ENCODE measurements at regions not wholly inside any gene's neighbourhood (a gene's known extent, or its start where the extent isn't known, plus 50 kb on each side); places are given as distances from the start of the nearest gene placed in this dataset.
"Not testable (repeated sequence)": the region's sequence is repeated elsewhere in the genome, so short reads cannot be mapped to it uniquely, and the experiment has no call there.

GRCh38 chr10:64859911-64860310, 1338.7 kb downstream of the REEP3 start:
- Histone ChIP-seq H3K4me1 (ENCODE audit: control insufficient read depth in 1 of 2, insufficient read depth in 2 of 2, low read length in 2 of 2) (no peaks in the 10 kb centered on the region), H3K36me3 (ENCODE audit: control insufficient read depth in 1 of 2, insufficient read depth in 2 of 2, low read length in 1 of 2) (no peaks in the 10 kb centered on the region), H3K9me3 (ENCODE audit: control insufficient read depth, low read length) (no peaks in the 10 kb centered on the region), H3K27me3 (ENCODE audit: control insufficient read depth in 1 of 2, insufficient read depth in 2 of 2, low read length in 1 of 2) (no peaks in the 10 kb centered on the region), H3K27ac (ENCODE audit: low read depth in 1 of 2, low read length in 2 of 2) (no peak overlapping the region), H3K4me3 (ENCODE audit: low read length in 2 of 2) (no peak overlapping the region)
- DNase-seq (no peak), ATAC-seq (ENCODE audit: low FRiP score) (no peak)
- 62 to 70% methylated on average over 2 of the region's 2 CpGs for WGBS, 2 donors
- intact Hi-C loops (cut with DNase I), result no loop called here

DNA sequence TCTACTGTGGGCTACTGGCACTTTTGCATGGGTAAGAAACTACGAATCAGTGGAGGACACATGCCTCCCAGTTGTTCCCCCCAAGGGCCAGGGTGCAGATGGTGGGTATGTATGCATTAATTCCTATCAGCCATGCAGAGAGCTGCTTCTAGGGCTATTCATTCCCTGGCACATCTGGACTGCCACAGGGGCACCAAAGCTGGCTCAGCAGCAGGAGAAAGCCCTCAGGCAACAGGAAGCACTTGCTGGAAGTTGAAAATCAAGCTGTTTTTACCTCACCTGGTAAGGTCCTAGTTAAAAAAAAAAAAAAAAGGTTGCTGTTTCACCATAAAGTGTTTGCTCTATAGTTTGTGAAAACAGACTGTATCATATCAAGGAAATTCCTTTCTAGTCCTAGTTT, 1342.6 kb downstream of the REEP3 start:
- no peak for DNase-seq
- 74 to 81% methylated on average over 1 of the region's 1 CpG for WGBS, 2 donors
- Histone ChIP-seq H3K27ac (ENCODE audit: low read depth in 1 of 2, low read length in 2 of 2) (no peak overlapping the region), H3K27me3 (ENCODE audit: control insufficient read depth in 1 of 2, insufficient read depth in 2 of 2, low read length in 1 of 2) (no peaks in the 10 kb centered on the region), H3K9me3 (ENCODE audit: control insufficient read depth, low read length) (no peaks in the 10 kb centered on the region), H3K4me3 (ENCODE audit: low read length in 2 of 2) (no peak overlapping the region), H3K4me1 (ENCODE audit: control insufficient read depth in 1 of 2, insufficient read depth in 2 of 2, low read length in 2 of 2) (no peaks in the 10 kb centered on the region), H3K36me3 (ENCODE audit: control insufficient read depth in 1 of 2, insufficient read depth in 2 of 2, low read length in 1 of 2) (no peaks in the 10 kb centered on the region)
- intact Hi-C loops (cut with DNase I), result no loop called here
- ATAC-seq (ENCODE audit: low FRiP score), result no peak

DNA sequence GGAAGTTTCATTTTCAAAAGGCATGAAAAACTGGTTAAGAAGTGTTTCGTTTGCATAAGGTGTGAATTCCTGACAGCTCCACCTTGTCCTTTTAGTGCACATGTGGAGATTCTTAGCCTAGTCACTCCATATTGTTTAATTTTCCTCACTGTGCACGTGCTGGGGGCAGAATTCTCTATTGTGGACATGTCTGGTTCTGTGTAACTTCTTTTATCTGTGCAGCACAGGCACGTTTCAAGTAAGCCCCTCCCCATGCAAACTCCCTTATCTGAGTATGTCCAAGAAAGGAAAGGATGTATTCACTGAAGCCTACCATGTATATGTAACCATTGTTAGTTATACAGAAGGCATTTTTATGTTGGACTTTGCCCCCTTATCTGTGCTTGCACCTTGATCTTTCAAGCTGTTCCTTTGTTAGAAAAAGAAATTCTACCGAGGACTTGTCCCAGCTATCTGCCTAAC, 1346.3 kb downstream of the REEP3 start:
- no peaks in the 10 kb centered on the region for H3K36me3 ChIP-seq (ENCODE audit: control insufficient read depth in 1 of 2, insufficient read depth in 2 of 2, low read length in 1 of 2)
- no peaks in the 10 kb centered on the region for H3K4me1 ChIP-seq (ENCODE audit: control insufficient read depth in 1 of 2, insufficient read depth in 2 of 2, low read length in 2 of 2)
- no peak for ATAC-seq (ENCODE audit: low FRiP score)
- intact Hi-C loops (cut with DNase I), result no loop called here
- no peak overlapping the region for H3K4me3 ChIP-seq (ENCODE audit: low read length in 2 of 2)
- no peak overlapping the region for H3K27ac ChIP-seq (ENCODE audit: low read depth in 1 of 2, low read length in 2 of 2)
- no peaks in the 10 kb centered on the region for H3K27me3 ChIP-seq (ENCODE audit: control insufficient read depth in 1 of 2, insufficient read depth in 2 of 2, low read length in 1 of 2)
- H3K9me3 ChIP-seq (ENCODE audit: control insufficient read depth, low read length), result no peaks in the 10 kb centered on the region
- DNase-seq, result no peak
- 34 to 37% methylated on average over 4 of the region's 4 CpGs for WGBS, 2 donors

- Histone ChIP-seq H3K36me3 (ENCODE audit: control insufficient read depth in 1 of 2, insufficient read depth in 2 of 2, low read length in 1 of 2) (no peaks in the 10 kb centered on the region), H3K4me1 (ENCODE audit: control insufficient read depth in 1 of 2, insufficient read depth in 2 of 2, low read length in 2 of 2) (no peaks in the 10 kb centered on the region), H3K9me3 (ENCODE audit: control insufficient read depth, low read length) (no peaks in the 10 kb centered on the region), H3K27ac (ENCODE audit: low read depth in 1 of 2, low read length in 2 of 2) (no peak overlapping the region), H3K27me3 (ENCODE audit: control insufficient read depth in 1 of 2, insufficient read depth in 2 of 2, low read length in 1 of 2) (no peaks in the 10 kb centered on the region), H3K4me3 (ENCODE audit: low read length in 2 of 2) (no peak overlapping the region)
- intact Hi-C loops (cut with DNase I), result no loop called here
- no peak for DNase-seq
- ATAC-seq (ENCODE audit: low FRiP score), result no peak
- 39 to 42% methylated on average over 3 of the region's 3 CpGs for whole genome bisulfite sequencing, 2 donors
These were observed 1351.9 kb downstream of the REEP3 start for GRCh38 chr10:64873088-64873487.

DNA sequence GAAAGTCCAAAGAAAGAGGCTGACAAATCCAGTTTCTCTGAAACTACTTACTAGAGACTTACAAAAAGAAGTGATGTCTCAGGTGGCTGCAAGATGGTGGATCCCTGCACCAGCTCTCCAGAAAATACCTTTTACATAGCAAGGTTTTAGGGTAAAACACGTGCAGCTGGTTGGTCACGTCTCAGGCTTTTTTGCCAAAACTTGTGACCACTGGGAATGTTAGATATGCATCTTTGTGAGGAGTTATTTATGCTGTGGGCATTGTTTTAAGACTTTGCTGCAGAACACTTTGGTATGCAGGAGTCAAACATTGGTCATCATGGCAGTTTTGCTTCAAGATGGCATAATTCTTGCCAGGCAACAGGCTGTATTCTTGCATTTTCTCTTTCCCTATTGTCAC, 1352.8 kb downstream of the REEP3 start:
- Histone ChIP-seq H3K27ac (ENCODE audit: low read depth in 1 of 2, low read length in 2 of 2) (no peak overlapping the region), H3K9me3 (ENCODE audit: control insufficient read depth, low read length) (no peaks in the 10 kb centered on the region), H3K4me1 (ENCODE audit: control insufficient read depth in 1 of 2, insufficient read depth in 2 of 2, low read length in 2 of 2) (no peaks in the 10 kb centered on the region), H3K36me3 (ENCODE audit: control insufficient read depth in 1 of 2, insufficient read depth in 2 of 2, low read length in 1 of 2) (no peaks in the 10 kb centered on the region), H3K4me3 (ENCODE audit: low read length in 2 of 2) (no peak overlapping the region), H3K27me3 (ENCODE audit: control insufficient read depth in 1 of 2, insufficient read depth in 2 of 2, low read length in 1 of 2) (no peaks in the 10 kb centered on the region)
- WGBS, 2 donors, result 28 to 38% methylated on average over 2 of the region's 2 CpGs
- no peak for ATAC-seq (ENCODE audit: low FRiP score)
- intact Hi-C loops (cut with DNase I), result no loop called here
- no peak for DNase-seq

DNA sequence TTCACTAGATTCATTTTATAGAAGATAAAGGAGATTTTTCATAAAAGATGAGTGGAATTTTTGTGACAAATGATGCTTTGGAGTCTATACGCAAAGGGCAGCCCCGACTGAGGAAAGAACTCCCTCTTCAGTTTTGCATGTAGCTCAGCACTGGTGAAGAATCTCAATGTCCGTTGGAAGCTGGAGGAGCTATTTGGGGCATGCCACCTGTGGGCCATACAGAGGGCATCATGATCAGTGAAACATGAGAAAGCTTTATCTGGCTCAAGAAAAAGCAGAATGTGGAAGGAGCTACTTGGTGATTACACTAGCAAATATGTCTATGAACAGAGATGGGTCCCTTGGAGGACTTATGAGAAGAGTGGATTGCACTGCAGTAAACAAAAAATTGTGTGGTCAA, 1359.3 kb downstream of the REEP3 start:
- Histone ChIP-seq H3K36me3 (ENCODE audit: control insufficient read depth in 1 of 2, insufficient read depth in 2 of 2, low read length in 1 of 2) (no peaks in the 10 kb centered on the region), H3K27ac (ENCODE audit: low read depth in 1 of 2, low read length in 2 of 2) (no peak overlapping the region), H3K27me3 (ENCODE audit: control insufficient read depth in 1 of 2, insufficient read depth in 2 of 2, low read length in 1 of 2) (no peaks in the 10 kb centered on the region), H3K9me3 (ENCODE audit: control insufficient read depth, low read length) (no peaks in the 10 kb centered on the region), H3K4me1 (ENCODE audit: control insufficient read depth in 1 of 2, insufficient read depth in 2 of 2, low read length in 2 of 2) (no peaks in the 10 kb centered on the region), H3K4me3 (ENCODE audit: low read length in 2 of 2) (no peak overlapping the region)
- no peak for ATAC-seq (ENCODE audit: low FRiP score)
- intact Hi-C loops (cut with DNase I), result no loop called here
- DNase-seq, result no peak
- 76 to 78% methylated on average over 3 of the region's 3 CpGs for WGBS, 2 donors

GRCh38 chr10:64881257-64881656, 1360.1 kb downstream of the REEP3 start:
- intact Hi-C loops (cut with DNase I), result no loop called here
- Histone ChIP-seq H3K9me3 (ENCODE audit: control insufficient read depth, low read length) (no peaks in the 10 kb centered on the region), H3K36me3 (ENCODE audit: control insufficient read depth in 1 of 2, insufficient read depth in 2 of 2, low read length in 1 of 2) (no peaks in the 10 kb centered on the region), H3K4me1 (ENCODE audit: control insufficient read depth in 1 of 2, insufficient read depth in 2 of 2, low read length in 2 of 2) (no peaks in the 10 kb centered on the region), H3K27ac (ENCODE audit: low read depth in 1 of 2, low read length in 2 of 2) (no peak overlapping the region), H3K27me3 (ENCODE audit: control insufficient read depth in 1 of 2, insufficient read depth in 2 of 2, low read length in 1 of 2) (no peaks in the 10 kb centered on the region), H3K4me3 (ENCODE audit: low read length in 2 of 2) (no peak overlapping the region)
- ATAC-seq (ENCODE audit: low FRiP score) (no peak), DNase-seq (no peak)

- no peak for ATAC-seq (ENCODE audit: low FRiP score)
- 84 to 100% methylated on average over 1 of the region's 1 CpG for WGBS, 2 donors
- H3K27me3 ChIP-seq (ENCODE audit: control insufficient read depth in 1 of 2, insufficient read depth in 2 of 2, low read length in 1 of 2), result no peaks in the 10 kb centered on the region
- intact Hi-C loops (cut with DNase I), result no loop called here
- no peaks in the 10 kb centered on the region for H3K9me3 ChIP-seq (ENCODE audit: control insufficient read depth, low read length)
- no peak overlapping the region for H3K4me3 ChIP-seq (ENCODE audit: low read length in 2 of 2)
- no peaks in the 10 kb centered on the region for H3K4me1 ChIP-seq (ENCODE audit: control insufficient read depth in 1 of 2, insufficient read depth in 2 of 2, low read length in 2 of 2)
- no peak overlapping the region for H3K27ac ChIP-seq (ENCODE audit: low read depth in 1 of 2, low read length in 2 of 2)
- no peak for DNase-seq
- H3K36me3 ChIP-seq (ENCODE audit: control insufficient read depth in 1 of 2, insufficient read depth in 2 of 2, low read length in 1 of 2), result no peaks in the 10 kb centered on the region
These were observed 1375.4 kb downstream of the REEP3 start for GRCh38 chr10:64896582-64896981.

- intact Hi-C loops (cut with DNase I); H3K27me3 ChIP-seq (ENCODE audit: control insufficient read depth in 1 of 2, insufficient read depth in 2 of 2, low read length in 1 of 2); H3K4me1 ChIP-seq (ENCODE audit: control insufficient read depth in 1 of 2, insufficient read depth in 2 of 2, low read length in 2 of 2); H3K36me3 ChIP-seq (ENCODE audit: control insufficient read depth in 1 of 2, insufficient read depth in 2 of 2, low read length in 1 of 2); H3K27ac ChIP-seq (ENCODE audit: low read depth in 1 of 2, low read length in 2 of 2); DNase-seq; H3K9me3 ChIP-seq (ENCODE audit: control insufficient read depth, low read length); ATAC-seq (ENCODE audit: low FRiP score); H3K4me3 ChIP-seq (ENCODE audit: low read length in 2 of 2): not testable (repeated sequence)
- 62 to 80% methylated on average over 2 of the region's 2 CpGs for WGBS, 2 donors
These were observed 1385.1 kb downstream of the REEP3 start for GRCh38 chr10:64906311-64906710.

Data from aorta (tissue), 5 donors.